ENCODE measurements at regions not wholly inside any gene's neighbourhood (a gene's known extent, or its start where the extent isn't known, plus 50 kb on each side); places are given as distances from the start of the nearest gene placed in this dataset.

- DNase-seq (ENCODE audit: low spot score) = peak; percentile 61
These were observed 210.4 kb downstream of the ANKRD60 start for GRCh38 chr20:58017970-58018530.

GRCh38 chr20:58017231-58017969 is 211.1 kb downstream of the ANKRD60 start:
- peak; percentile 63 for DNase-seq (ENCODE audit: low spot score)

GRCh38 chr20:58016779-58017178 is 211.7 kb downstream of the ANKRD60 start:
- DNase-seq (ENCODE audit: low spot score) = no peak

- DNase-seq (ENCODE audit: low spot score) = peak; percentile 28
These were observed 213.7 kb downstream of the ANKRD60 start for GRCh38 chr20:58014628-58015315.

GRCh38 chr20:58012731-58013510 is 215.5 kb downstream of the ANKRD60 start:
- peak; percentile 42 for DNase-seq (ENCODE audit: low spot score)

- DNase-seq (ENCODE audit: low spot score) = no peak
These were observed 216.4 kb downstream of the ANKRD60 start for GRCh38 chr20:58011947-58012610.

GRCh38 chr20:58011106-58011946 is 217.1 kb downstream of the ANKRD60 start:
- DNase-seq (ENCODE audit: low spot score) = peak; percentile 37

GRCh38 chr20:58010666-58011065 is 217.8 kb downstream of the ANKRD60 start:
- DNase-seq (ENCODE audit: low spot score) = peak; percentile 44

GRCh38 chr20:58010186-58010585 is 218.3 kb downstream of the ANKRD60 start:
- no peak for DNase-seq (ENCODE audit: low spot score)

- no peak for DNase-seq (ENCODE audit: low spot score)
These were observed 219.6 kb downstream of the ANKRD60 start for GRCh38 chr20:58008866-58009265.

- DNase-seq (ENCODE audit: low spot score) = no peak
These were observed 220.0 kb downstream of the ANKRD60 start for GRCh38 chr20:58008413-58008812.

GRCh38 chr20:58007947-58008346 is 220.5 kb downstream of the ANKRD60 start:
- no peak for DNase-seq (ENCODE audit: low spot score)

- no peak for DNase-seq (ENCODE audit: low spot score)
These were observed 221.8 kb downstream of the ANKRD60 start for GRCh38 chr20:58006346-58007316.

- DNase-seq (ENCODE audit: low spot score) = no peak
These were observed 222.7 kb downstream of the ANKRD60 start for GRCh38 chr20:58005581-58006345.

GRCh38 chr20:58004900-58005299 is 223.6 kb downstream of the ANKRD60 start:
- DNase-seq (ENCODE audit: low spot score) = no peak

GRCh38 chr20:58004146-58004545 is 224.3 kb downstream of the ANKRD60 start:
- no peak for DNase-seq (ENCODE audit: low spot score)

- no peak for DNase-seq (ENCODE audit: low spot score)
These were observed 224.9 kb downstream of the ANKRD60 start for GRCh38 chr20:58003525-58003924.

GRCh38 chr20:58002901-58003300 is 225.6 kb downstream of the ANKRD60 start:
- no peak for DNase-seq (ENCODE audit: low spot score)

- no peak for DNase-seq (ENCODE audit: low spot score)
These were observed 226.5 kb downstream of the ANKRD60 start for GRCh38 chr20:58001946-58002345.

Data from left forelimb (tissue), 1 donor.